Breast epithelium (tissue), 3 donors: ENCODE measurements at regions not wholly inside any gene's neighbourhood (a gene's known extent, or its start where the extent isn't known, plus 50 kb on each side); places are given as distances from the start of the nearest gene placed in this dataset.
"Not testable (repeated sequence)": the region's sequence is repeated elsewhere in the genome, so short reads cannot be mapped to it uniquely, and the experiment has no call there.

Experiments
- CTCF ChIP-seq, 3 donors: fragments of 450-650 bp; IDR thresholded peaks; one replicate each; pipeline ENCODE4 v1.5.1; 2016 to 2017; ENCODE audit warnings: antibody characterized with exemption in 3 of 3, mild to moderate bottlenecking in 3 of 3, moderate library complexity in 3 of 3
- POLR2AphosphoS5 ChIP-seq, 3 donors: sonication (generic); formaldehyde crosslinking; IDR thresholded peaks; one replicate each; pipeline ENCODE4 v1.6.1; 2017; ENCODE audit warnings: antibody characterized with exemption in 3 of 3

DNA sequence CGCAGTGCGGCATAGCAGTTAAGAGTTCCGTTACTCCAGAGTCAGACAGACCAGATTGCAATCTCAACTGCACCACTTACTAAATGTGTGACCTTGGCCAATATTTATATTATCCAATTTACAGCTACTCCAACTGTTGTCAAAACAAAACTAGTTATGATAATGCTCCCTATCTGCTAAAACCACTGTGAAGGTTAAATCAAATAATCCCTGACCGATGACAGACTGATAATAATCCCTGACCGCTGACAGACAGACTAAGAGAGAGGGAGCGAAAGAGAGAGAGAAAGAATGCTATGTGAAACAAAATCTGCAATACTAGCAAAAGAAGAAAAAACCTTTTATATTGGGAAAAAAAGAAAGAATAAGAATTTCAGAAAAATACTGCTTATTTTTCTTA lies 204.1 kb upstream of the ZNF322 start:
- not testable (repeated sequence) for TF ChIP-seq CTCF, POLR2AphosphoS5 (IDR thresholded peaks at IDR 0.05)
